ENCODE measurements at regions not wholly inside any gene's neighbourhood (a gene's known extent, or its start where the extent isn't known, plus 50 kb on each side); places are given as distances from the start of the nearest gene placed in this dataset.
"Not testable (repeated sequence)": the region's sequence is repeated elsewhere in the genome, so short reads cannot be mapped to it uniquely, and the experiment has no call there.

DNA sequence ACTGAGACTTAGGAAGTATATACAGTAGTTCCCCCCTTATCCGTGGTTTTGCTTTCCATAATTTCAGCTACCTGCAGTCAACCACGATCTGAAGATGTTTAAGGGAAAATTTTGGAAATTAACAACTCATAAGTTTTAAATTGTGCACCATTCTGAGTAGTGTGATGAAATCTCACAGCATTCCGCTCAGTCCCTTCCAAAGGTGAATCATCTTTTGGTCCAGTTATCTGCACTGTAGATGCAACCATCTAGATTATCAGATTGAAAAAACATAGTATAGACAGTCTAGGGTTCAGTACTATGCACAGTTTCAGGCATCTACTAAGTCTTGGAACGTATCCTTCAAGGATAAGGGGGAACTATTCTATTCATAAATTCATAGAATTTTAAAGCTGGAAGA, 109.0 kb downstream of the ANXA3 start:
- no peak for DNase-seq

DNA sequence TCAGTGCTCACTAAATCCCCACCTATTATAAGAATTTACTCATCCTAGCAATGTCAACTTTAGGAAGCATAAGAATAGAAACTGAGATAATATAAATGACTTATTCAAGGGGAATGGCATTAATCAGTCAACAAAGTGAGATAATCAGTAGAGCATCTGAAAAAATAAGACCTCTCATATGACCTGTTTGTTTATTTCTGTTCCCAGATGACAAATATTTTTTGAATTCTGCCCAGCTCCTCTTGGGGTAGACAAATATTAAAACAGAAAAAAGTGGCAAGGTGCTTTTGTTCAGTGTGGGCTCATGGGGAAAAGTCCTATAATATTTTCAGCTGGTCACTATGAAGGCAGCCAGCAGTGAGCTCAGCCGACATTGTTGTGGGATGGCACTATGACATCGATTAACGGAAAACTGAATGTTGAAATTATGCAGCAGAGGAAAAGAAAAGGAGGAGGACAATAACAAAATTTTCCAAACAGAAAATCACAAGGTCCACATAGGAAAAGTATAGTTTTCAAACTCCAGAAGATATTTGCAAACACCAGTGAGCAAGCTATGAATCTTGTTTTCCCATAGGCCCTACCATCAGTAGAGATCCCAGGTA, 109.6 kb downstream of the ANXA3 start:
- no peak for DNase-seq

GRCh38 chr4:78661921-78662521, 110.5 kb downstream of the ANXA3 start:
- no peak for DNase-seq

- DNase-seq: no peak
Measured at GRCh38 chr4:78662658-78663057, 111.1 kb downstream of the ANXA3 start.

- DNase-seq: not testable (repeated sequence)
Measured at GRCh38 chr4:78664296-78664695, 111.9 kb upstream of the BMP2K start.

DNA sequence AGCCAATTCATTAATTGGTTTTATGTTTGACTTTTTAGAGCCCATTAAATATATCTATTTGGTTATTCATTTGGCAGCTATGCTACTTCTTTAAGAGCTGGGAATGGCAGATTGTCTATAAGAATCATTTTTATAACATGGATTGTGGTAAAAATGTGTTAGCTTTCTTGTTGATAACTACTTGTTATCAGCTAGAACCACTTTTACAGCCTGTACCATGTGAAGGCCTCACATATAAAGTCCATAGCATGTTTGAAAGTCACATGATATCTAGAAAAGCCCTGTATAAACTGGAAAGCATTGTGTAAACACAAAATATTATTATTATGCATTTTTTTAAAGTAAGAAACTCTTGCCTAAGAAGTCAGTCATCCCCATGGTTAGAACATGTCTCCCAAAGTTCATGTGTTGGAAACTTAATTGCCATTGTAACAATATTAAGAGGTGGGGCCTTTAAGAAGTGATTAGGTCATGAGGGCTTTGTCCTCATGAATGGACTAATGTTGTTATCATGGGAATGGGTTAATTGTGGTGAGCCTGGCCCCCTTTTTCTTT, 110.9 kb upstream of the BMP2K start:
- DNase-seq: no peak

- DNase-seq: no peak
Measured at GRCh38 chr4:78666830-78667258, 109.3 kb upstream of the BMP2K start.

GRCh38 chr4:78667325-78667724, 108.8 kb upstream of the BMP2K start:
- DNase-seq: no peak

GRCh38 chr4:78667764-78668163, 108.4 kb upstream of the BMP2K start:
- no peak for DNase-seq

- DNase-seq: no peak
Measured at GRCh38 chr4:78669453-78669852, 106.7 kb upstream of the BMP2K start.

DNA sequence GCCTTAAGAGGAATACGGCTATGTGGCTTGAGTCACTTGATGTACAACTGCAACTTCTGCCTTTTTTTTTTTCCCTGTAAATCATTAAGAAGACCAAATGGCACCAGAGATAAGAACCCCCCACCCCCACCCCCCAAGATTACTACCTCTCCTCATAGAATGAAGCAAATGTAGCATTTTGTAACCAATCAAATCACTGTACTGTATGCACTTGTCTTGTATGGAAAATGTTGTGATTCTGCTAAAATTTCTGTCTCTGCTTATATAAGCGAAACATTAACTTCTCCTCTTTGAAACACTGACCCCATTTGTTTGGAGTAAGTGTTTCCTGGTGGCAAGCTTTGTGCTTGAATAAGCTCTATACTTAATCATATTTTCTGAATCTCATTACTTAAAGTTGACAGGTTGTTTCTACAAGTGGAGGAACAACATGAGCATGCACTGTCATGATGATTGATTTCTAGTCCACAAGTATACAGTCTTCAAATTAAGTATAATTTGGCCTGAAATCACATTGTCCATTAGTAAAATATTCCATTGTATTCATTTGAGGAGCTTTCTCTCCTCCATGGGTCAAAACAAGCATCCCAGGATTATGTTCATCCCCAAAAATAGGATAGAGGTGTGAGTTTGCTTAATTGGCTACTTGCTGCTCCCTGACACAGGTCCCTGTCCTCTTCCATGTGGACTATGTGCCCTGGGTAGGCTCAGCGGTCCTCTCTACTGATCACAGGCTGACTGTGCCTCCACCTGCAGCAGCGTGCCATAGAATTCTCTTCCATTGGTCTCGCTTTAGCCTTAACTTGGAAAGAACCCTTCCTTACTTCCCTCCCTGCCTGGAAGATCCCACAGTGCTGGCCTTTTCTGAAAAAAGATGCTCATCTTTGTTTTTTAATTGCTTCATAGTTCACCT, 104.0 kb upstream of the BMP2K start:
- DNase-seq: no peak

GRCh38 chr4:78673337-78673736, 102.8 kb upstream of the BMP2K start:
- DNase-seq: no peak

DNA sequence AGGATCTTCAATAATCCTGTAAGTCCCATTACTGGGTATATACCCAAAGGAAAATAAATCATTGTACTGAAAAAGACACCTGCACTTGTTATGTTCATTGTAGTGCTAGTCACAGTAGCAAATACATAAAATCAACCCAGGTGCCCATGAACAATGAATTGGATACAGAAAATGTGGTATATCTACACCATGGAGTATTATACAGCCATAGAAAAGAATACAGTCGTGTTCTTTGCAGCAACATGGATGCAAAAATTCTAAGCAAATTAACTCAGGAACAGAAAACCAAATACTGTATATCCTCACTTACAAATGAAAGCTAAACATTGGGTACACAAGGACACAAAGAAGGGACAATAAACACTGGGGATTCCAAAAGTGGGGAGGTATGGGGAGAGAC, 100.8 kb upstream of the BMP2K start:
- DNase-seq: no peak

DNA sequence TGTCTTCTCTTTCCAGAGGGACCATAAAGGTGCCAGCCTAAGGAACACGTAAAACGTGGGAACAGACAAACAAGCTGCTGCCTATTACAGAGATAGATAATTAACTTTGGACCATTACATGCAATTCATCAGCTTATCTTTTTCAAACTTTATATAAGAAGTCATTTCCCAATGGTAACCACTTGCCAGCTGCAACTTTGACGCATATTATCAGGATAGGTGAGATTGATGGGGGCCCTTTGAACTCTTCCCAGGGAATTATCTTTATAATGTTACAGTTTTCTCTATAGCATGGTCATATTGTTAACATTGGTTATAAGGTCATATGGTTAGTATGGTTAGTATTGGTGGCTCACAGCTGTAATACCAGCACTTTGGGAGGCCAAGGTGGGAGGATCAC, 94.1 kb upstream of the BMP2K start:
- no peak for DNase-seq

GRCh38 chr4:78683352-78683751, 92.8 kb upstream of the BMP2K start:
- no peak for DNase-seq

DNA sequence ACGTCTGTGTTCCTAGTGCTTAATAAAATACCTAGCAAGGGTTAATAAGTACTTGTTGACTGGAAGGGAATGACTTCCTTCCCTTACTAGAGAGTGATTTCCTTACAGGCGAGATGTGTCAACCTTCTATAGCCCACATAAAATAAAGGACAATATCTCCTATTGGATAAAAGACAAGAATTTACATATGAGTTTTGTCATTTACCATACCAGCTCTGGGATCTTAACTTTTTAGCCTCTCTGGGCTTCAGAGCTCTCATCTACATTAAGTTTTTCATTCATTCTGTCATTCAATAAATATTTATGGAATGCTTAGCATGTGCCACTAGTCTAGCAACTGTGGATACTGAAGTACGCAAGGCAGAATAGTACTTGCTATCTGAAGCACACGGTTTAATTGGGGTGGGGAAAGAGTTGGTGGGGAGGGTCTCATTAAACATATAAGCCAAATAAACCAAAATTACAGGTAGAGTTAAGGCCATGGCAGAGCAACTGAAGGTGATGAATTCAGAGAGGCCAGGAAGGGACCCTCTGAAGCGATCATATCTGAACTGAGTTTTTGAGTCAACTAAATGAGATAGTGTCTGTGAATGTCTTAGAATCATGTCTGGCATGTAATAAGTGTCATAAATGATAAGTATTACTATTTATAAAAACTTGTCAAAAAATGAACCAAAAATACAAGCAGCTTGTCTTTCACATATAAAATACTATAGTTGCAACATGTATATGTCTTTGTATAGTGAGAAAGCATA, 91.6 kb upstream of the BMP2K start:
- no peak for DNase-seq

GRCh38 chr4:78687818-78688217, 88.3 kb upstream of the BMP2K start:
- no peak for DNase-seq

DNA sequence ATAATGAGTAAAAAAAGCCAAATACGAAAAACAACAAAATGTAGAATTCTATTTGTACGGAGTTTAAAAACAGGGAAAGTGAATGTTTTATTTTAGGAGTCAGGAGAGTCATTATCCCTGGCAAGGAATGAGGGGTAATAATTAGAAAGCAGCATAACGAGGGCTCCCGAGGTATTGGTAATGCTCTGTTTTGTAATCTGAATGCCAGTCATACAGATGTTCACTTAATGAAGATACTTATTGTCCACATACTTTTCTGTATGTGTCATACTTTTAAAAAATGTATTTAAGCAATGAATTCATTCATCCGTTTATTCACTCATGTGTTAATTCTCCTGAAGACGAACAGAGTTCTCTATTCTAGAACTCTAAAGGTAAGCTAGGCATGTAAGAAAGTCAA, 87.8 kb upstream of the BMP2K start:
- no peak for DNase-seq

GRCh38 chr4:78689261-78689660, 86.9 kb upstream of the BMP2K start:
- DNase-seq: no peak

- no peak for DNase-seq
Measured at GRCh38 chr4:78689700-78690323, 86.3 kb upstream of the BMP2K start.

- no peak for DNase-seq
Measured at GRCh38 chr4:78691334-78691754, 84.8 kb upstream of the BMP2K start.

Data from activated CD4-positive, alpha-beta T cell treated with anti-CD3 and anti-CD28 coated beads, Interleukin-2, amount 50 U/mL, for 48 hours (primary cell).